Mucosa of rectum (tissue), 2 donors: ENCODE measurements at regions not wholly inside any gene's neighbourhood (a gene's known extent, or its start where the extent isn't known, plus 50 kb on each side); places are given as distances from the start of the nearest gene placed in this dataset.

Source experiments
- H3K27ac ChIP-seq, 2 donors: one replicate each; pipeline ENCODE4 v1.7.0; 2013; ENCODE audit warnings: inconsistent platforms in 2 of 2, low read depth in 2 of 2, low read length in 2 of 2
- H3K27me3 ChIP-seq, 2 donors: one replicate each; pipeline ENCODE4 v1.7.0; 2013; ENCODE audit warnings: low read length in 2 of 2; ENCODE audit not compliant: control insufficient read depth in 2 of 2, insufficient read depth in 2 of 2
- H3K36me3 ChIP-seq, 2 donors: one replicate each; pipeline ENCODE4 v1.7.0; 2013; ENCODE audit warnings: low read length in 2 of 2; ENCODE audit not compliant: control insufficient read depth in 2 of 2, insufficient read depth in 2 of 2
- H3K4me1 ChIP-seq, 2 donors: one replicate each; pipeline ENCODE4 v1.7.0; 2013; ENCODE audit warnings: low read length in 2 of 2, mild to moderate bottlenecking in 1 of 2; ENCODE audit not compliant: control insufficient read depth in 2 of 2, insufficient read depth in 2 of 2
- H3K4me3 ChIP-seq, 2 donors: one replicate each; pipeline ENCODE4 v1.7.0; 2013; ENCODE audit warnings: low read length in 2 of 2
- H3K9ac ChIP-seq, 2 donors: one replicate each; pipeline ENCODE4 v1.7.0; 2013; ENCODE audit warnings: low read length in 2 of 2, low read depth in 1 of 2, mild to moderate bottlenecking in 1 of 2
- H3K9me3 ChIP-seq, 2 donors: one replicate each; pipeline ENCODE4 v1.7.0; 2013; ENCODE audit warnings: low read length in 2 of 2; ENCODE audit not compliant: control insufficient read depth in 2 of 2
- donor health status: healthy.
- donor health status: Normal muscosa, but diverticular disease.

DNA sequence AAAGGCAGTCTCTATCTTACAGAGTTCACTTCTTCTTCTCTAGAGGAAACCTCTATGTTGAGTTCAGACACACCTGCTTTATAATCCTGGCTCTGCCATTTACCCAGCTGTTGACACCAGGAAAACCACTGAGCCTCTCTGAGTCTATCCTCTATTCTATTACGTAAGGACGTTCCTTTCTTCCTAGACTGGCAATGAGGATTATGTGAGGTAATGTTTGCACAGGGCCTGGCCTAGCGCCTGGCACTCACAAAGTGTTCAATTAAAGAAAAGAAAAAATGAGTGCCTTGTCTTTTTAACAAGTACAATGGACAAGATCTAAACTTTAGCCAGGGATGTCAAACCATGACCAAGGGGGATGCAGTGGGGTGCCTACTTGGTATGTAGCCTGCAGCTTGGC lies 641.9 kb upstream of the TBX3 start:
- no peak overlapping the region for H3K27ac ChIP-seq

DNA sequence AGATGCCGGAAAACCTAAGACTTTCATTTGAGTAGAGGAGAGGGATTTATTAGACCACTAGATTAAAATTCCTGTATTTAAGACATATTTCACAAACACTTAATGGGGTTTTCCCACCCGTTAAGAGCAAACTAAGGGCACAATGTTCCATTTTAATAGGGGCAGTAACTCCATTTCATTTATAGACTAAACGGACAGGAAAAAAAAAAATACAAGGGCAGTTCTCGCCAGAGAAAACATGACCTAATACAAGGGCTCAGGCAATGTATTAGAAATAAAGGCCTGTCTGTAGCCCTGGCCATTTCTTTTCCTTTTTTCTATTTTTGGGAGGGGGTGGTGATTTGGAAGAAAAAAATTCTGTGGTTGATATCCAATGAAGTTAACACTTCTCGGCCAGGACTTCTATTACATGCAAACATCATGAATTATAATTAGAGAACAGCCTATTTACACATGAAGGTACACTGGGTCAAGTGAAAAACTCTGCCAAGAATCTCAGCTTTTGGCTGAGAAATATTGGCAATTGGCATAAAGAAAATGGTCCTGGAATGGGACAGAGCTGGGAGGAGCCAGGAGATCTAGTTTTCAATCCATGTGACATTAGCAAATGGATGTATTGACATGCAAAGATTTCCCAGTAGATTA lies 641.1 kb upstream of the TBX3 start:
- H3K4me3 ChIP-seq, result no peak overlapping the region
- no peak overlapping the region for H3K9ac ChIP-seq
- H3K27me3 ChIP-seq, result peaks cover 0 to 3% of the 10 kb centered on the region in 2 donors
- H3K4me1 ChIP-seq, result no peaks in the 10 kb centered on the region
- no peak overlapping the region for H3K27ac ChIP-seq
- H3K36me3 ChIP-seq, result no peaks in the 10 kb centered on the region
- no peaks in the 10 kb centered on the region for H3K9me3 ChIP-seq

More for the DNA sequence above, 641.9 kb upstream of the TBX3 start:
- Histone ChIP-seq H3K27me3 (peaks cover 0 to 3% of the 10 kb centered on the region in 2 donors), H3K4me1 (no peaks in the 10 kb centered on the region), H3K9me3 (no peaks in the 10 kb centered on the region), H3K36me3 (no peaks in the 10 kb centered on the region), H3K9ac (no peak overlapping the region), H3K4me3 (no peak overlapping the region)

DNA sequence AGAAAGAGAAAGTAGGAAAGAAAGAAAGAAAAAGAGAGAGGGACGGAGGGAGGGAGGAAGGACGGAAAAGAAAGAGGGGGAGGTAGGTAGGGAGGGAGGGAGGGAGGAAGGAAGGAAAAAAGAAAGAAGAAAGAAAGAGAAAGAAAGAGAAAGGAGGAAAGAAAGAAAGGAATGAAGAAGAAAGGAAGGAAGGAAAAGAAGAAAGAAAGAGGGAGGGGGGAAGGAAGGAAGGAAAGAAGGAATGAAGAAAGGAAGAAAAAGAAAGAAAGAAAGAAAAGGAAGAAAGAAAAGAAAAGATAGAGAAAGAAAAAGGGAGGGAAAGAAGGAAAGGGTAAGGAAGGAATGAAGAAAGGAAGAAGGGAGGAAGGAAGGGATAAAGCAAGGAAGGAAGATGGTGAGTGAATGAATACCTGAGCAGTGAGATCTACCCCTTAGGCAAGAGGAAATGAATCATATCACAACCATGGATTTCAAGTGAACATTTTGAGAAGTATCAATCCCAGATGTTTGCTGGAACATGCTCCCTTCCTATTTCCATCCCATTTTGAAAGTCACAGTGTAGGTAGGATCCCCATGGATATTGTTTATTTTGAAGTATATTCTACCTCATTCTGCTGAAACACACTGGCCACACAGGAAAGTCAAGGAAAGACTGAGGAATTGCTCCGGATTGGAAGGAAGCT lies 639.4 kb upstream of the TBX3 start:
- Histone ChIP-seq H3K4me1 (no peaks in the 10 kb centered on the region), H3K4me3 (no peak overlapping the region), H3K36me3 (no peaks in the 10 kb centered on the region), H3K27ac (no peak overlapping the region), H3K27me3 (peaks cover 0 to 3% of the 10 kb centered on the region in 2 donors), H3K9ac (no peak overlapping the region), H3K9me3 (no peaks in the 10 kb centered on the region)

DNA sequence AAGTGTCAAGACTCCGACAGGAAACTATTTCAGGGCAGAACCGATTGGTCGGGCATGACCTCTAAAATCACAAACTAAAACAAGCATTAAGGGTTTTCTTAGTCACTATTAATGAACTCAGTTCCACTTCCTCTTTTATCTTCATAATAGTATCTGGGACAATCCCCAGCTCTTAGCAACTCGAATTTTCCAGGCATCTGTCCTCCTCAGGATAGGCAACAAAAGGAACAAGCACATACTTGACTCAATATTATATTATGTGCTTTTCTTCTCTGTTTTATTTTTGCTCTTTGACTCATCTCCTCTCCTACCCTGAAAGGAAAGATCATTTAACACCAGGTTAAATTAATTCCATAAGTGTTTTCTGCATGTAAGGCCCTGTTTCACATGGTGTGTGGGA lies 638.3 kb upstream of the TBX3 start:
- Histone ChIP-seq H3K9ac (no peak overlapping the region), H3K4me3 (no peak overlapping the region), H3K27ac (no peak overlapping the region), H3K4me1 (no peaks in the 10 kb centered on the region), H3K27me3 (peaks cover 0 to 3% of the 10 kb centered on the region in 2 donors), H3K36me3 (no peaks in the 10 kb centered on the region), H3K9me3 (no peaks in the 10 kb centered on the region)

DNA sequence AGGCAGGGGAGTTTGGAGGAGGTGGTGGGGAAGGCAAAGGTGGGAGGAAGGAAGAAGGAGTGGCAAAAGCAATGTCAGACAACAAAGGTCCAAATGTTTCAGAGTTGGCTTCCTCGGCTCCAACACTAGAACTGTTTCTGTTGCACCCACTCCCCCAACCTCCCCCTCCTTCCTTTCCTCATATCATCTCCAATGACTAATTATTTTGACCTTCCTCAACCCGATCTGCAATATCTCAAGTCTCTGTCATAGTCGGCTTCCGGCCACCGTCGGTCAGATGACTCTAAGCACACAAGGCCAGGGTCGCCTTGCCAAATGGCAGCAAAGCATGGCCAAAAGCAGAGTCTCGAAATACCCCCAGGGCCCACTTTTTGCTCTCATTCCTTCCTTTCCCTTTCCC lies 637.0 kb upstream of the TBX3 start:
- Histone ChIP-seq H3K9me3 (no peaks in the 10 kb centered on the region), H3K27me3 (peaks cover 0 to 3% of the 10 kb centered on the region in 2 donors), H3K4me3 (no peak overlapping the region), H3K27ac (no peak overlapping the region), H3K4me1 (no peaks in the 10 kb centered on the region), H3K9ac (no peak overlapping the region), H3K36me3 (no peaks in the 10 kb centered on the region)

DNA sequence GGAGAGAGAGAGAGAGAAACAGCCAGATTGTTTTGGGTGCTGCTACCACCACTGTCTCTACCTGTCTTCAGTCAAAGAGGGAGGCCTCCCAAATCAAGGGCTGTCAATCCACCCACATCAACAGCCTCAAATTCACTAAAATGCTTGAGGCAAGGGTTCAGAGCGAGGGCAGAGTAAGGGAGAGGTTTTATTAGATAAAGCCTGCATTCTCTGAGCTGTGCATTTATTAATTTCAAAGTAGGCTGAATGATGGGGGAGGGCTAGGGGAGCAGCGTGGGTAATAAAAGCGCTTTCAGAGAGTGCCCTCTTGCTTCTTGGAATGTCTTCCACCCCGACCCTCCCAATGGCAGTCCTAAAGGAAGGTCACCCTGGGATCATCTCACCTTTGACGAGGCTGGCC lies 636.5 kb upstream of the TBX3 start:
- H3K9me3 ChIP-seq, result no peaks in the 10 kb centered on the region
- peaks cover 0 to 3% of the 10 kb centered on the region in 2 donors for H3K27me3 ChIP-seq
- no peaks in the 10 kb centered on the region for H3K4me1 ChIP-seq
- no peaks in the 10 kb centered on the region for H3K36me3 ChIP-seq
- no peak overlapping the region for H3K27ac ChIP-seq
- H3K4me3 ChIP-seq, result no peak overlapping the region
- H3K9ac ChIP-seq, result no peak overlapping the region

DNA sequence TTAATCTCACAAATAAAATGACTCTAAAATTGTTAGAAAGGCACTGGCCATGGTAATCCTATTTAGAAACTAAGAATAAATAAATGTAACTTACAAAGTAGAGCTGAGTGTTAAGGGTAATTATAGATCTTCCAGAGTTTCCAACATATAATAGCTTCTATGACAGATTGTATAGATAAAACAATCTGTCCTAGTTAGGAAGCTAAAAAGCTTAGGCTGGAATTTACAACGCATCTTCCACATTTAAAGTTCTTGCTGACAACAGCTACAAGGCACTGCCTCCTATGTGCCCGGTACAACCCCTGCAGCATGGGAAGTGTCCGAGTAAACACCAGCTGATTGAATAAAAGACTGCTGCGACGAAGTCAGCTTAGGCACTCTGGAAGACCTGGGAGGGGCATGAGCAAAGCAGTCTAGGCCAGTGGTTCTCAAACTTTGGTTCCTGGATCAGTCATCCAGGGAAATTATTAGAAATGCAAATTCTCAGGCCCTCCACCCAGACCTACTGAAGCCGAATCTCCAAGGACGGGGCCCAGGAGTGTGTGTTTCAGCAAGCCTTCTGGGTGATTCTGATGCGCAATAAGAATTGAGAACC lies 635.6 kb upstream of the TBX3 start:
- Histone ChIP-seq H3K9me3 (no peaks in the 10 kb centered on the region), H3K36me3 (no peaks in the 10 kb centered on the region), H3K9ac (no peak overlapping the region), H3K4me1 (no peaks in the 10 kb centered on the region), H3K27me3 (peaks cover 0 to 3% of the 10 kb centered on the region in 2 donors), H3K27ac (no peak overlapping the region), H3K4me3 (no peak overlapping the region)

DNA sequence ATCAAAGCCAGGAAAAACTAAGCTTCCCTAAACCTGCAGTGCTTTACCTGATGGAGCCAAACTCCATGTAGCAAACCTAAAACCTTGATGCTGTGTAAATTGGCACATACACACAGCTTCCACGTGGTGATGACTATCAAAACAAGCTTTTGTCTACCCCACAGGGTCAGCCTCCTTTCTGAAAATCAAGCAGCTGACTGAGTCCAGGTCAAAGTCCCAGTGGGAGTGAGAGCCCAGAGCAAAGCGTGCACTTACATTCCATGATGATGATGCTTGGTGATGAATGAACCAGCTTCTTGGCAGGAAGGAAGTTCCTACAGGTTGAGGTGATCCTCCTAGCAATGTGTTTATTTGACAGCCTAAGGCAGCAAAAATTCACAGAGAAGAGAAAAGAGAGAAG lies 630.0 kb upstream of the TBX3 start:
- Histone ChIP-seq H3K27ac (no peak overlapping the region), H3K9me3 (no peaks in the 10 kb centered on the region), H3K9ac (no peak overlapping the region), H3K27me3 (no peaks in the 10 kb centered on the region), H3K36me3 (no peaks in the 10 kb centered on the region), H3K4me3 (no peak overlapping the region), H3K4me1 (no peaks in the 10 kb centered on the region)

DNA sequence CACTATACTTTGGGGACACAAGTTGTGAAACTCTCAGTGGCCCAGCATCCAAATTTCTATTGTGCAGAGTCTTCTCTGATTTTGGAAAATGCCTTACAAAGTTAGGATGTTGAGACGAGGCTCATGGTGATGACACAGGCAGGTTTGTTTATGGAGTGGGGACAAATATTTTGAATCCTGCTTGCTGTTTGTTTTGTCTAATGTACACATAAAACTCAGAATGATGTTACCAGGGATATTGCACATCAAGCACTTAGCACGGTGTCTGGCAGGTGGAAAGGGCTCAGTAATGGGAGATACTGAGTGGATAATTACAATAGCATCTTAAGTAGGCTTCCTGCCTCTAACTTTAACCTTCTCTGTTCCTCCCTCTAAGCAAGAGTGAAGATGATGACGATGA lies 628.9 kb upstream of the TBX3 start:
- no peaks in the 10 kb centered on the region for H3K9me3 ChIP-seq
- no peak overlapping the region for H3K27ac ChIP-seq
- H3K27me3 ChIP-seq, result no peaks in the 10 kb centered on the region
- no peak overlapping the region for H3K9ac ChIP-seq
- no peaks in the 10 kb centered on the region for H3K36me3 ChIP-seq
- no peaks in the 10 kb centered on the region for H3K4me1 ChIP-seq
- H3K4me3 ChIP-seq, result no peak overlapping the region

DNA sequence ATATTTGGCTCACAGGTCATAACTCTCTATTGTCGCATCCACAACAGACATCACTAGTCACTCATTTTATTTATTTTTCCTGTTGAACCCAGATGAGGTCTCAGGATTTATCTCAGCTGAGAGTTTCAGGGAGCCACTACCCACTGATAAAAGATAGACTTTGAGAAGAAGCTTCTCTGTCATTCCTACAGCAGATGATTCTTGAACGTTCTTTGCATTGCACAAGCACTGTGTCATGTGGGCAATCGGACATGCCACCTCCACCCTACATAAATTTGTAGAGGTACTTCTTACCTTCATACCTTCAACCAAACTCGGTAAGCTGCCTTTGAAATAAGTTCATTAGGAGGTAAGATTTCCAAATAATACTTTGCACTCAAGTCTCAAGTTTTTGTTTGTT lies 627.9 kb upstream of the TBX3 start:
- no peaks in the 10 kb centered on the region for H3K9me3 ChIP-seq
- H3K9ac ChIP-seq, result no peak overlapping the region
- H3K4me1 ChIP-seq, result no peaks in the 10 kb centered on the region
- H3K27me3 ChIP-seq, result no peaks in the 10 kb centered on the region
- no peaks in the 10 kb centered on the region for H3K36me3 ChIP-seq
- H3K27ac ChIP-seq, result no peak overlapping the region
- no peak overlapping the region for H3K4me3 ChIP-seq
